Fibroblast of peridontal ligament (primary cell): ENCODE measurements at regions not wholly inside any gene's neighbourhood (a gene's known extent, or its start where the extent isn't known, plus 50 kb on each side); places are given as distances from the start of the nearest gene placed in this dataset.
A peak's percentile ranks its signal among the peaks of the same experiment; 100 is the strongest.
"Not testable (repeated sequence)": the region's sequence is repeated elsewhere in the genome, so short reads cannot be mapped to it uniquely, and the experiment has no call there.

Experiments used
- DNase-seq: peaks from one replicate; pipeline ENCODE4 v3.0.0-alpha.2; 2010; ENCODE audit errors: extremely low read depth

DNA sequence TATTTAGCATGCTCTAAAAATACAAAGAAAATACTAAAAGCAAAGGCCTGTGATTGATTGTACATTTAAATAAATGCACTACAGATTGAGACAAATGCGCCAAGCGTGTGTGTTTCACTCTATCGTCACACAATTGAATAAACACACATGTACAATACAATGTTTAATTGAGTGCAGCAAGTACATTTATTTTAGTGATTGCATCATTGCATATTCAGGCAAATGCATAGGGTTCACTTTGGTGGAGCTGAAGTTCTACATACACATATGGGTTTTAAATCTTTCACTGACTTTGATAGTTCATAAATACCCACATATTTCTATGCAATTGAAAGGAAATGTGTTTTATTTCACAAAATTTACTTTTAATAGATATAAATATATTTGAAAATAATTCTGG is 750.6 kb upstream of the MMS22L start:
- no peak for DNase-seq

DNA sequence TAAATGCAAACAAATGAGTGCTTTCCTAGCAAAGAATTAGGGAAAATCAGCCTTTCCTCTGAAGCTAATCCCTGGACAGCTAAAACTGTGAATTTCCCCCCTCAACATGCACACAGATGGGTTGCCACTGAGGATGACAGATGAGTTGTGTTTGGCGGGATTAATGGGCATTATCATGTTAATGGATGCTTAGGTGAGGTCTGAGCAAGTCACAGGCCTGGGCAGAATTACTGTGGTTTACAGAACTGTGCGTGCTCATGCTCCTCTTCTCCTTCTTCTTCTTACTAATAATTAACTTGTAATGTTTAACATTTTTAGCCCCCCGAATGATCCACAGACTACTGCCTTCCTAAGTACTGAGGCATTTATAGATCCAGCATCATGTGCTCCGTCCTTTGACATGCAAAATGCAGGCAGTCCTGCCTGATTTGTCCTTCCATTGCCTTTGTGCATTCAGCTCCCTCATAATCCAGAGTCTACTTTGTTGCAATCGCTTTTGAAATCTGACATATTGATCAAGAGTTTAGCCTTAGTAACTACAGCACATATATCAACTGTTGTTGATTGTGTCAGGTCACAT is 753.4 kb upstream of the MMS22L start:
- DNase-seq: no peak

DNA sequence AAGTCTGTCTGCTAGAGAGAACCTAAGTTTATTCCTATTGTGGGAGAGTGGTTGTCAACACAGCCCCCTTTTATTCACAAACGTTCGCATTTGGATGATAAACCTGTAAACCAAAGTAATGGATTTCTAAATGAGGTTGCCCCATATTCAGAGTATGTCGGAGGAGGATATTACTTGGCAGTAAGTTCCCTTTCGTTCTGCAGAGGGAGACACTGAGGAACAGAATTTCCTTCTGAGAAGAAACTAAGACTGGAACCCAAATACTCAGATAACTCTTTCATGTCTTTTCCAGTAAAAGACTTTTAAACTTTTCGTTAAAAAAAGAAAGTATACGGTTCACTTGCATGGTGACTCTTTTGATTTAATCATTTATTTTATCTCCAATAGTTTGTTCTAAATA is 754.6 kb upstream of the MMS22L start:
- DNase-seq: no peak

DNA sequence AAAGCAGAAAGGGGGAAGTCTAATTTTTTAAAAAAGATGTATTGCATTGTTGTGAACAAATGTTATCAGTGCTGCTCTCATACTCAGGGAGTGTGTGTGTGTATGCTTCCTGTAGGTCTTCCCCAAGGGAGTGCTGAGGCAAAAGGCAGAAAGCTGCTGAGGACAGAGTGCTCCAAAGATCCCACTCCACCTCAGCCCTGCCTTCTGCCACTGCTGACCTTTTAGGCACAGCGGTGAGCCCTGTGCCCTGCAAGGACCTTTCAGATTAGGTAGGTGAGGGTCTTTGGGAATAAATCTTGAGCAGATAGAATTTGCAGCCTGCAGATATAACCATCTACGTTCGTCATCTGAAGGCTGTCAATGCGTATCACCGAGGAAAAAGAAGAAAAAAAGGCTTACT is 756.4 kb upstream of the MMS22L start:
- no peak for DNase-seq

DNA sequence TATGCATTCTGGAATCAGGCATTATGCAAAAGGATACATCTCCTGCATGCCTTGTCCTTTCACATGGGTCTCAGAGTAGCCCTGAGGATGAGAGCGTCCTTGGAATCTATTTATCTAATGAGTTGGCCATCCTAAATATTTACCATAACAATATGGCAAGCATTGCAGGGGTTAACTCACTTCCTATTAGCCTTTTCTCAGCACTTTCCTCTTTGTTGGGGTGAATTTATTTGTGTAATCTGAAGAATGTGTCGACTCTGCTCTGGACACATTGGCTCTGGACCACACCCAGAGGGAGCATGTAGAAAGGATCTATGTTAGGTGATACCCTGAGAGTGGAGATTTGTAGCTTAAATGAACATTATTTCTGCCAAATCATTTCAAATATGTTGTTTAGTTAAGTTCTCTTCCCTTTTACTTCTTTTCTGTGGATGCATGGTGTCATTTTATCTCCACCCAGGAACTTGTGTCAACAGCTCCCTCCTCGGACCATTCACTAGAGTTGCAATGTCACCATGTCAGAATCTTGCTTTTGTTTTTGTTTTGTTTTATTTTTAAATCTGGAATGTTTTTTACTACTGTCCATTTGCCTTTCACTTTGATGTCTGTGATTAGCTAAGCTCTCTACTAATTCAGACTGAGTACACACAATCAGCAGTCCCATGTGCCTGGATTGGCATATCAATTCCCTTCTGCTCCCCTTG is 757.0 kb upstream of the MMS22L start:
- DNase-seq: peak; percentile 31

DNA sequence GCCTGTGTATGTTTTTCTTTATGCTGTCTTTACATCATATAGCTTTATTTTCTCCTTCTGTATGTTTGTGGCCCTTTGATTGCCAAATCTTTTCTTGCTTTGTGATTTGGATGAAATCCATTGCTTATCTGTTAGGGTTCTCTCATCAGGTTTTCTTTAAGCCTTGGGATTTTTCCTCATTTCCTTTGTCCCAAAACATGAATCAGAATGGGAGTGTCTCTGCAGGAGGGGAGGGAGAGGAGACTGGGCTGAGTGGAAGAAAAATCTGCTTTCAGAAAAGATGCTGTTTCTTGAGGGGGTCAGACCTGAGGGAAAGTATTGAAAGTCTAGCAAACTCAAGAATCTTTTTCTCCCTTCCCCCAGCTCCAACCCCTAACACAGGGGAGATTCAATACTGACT is 758.0 kb upstream of the MMS22L start:
- no peak for DNase-seq

DNA sequence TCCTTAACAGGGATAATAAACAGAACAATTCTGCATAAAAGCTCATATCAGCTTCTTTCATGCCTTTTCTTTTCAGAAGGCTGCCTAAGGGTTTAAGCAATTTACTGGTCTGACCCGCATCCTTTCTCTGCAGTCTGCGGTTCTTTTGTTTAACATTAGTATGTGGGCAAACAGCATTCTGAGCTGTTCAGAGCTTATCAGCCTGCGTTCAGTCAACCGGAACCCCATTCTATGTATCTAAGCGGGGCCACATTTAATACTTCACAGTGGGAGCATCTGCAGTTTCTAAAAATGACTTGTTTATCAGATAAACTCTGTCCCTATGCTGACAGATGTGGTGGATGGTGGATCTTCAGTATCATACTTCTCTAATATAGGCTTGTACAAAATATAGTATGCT is 758.9 kb upstream of the MMS22L start:
- no peak for DNase-seq

DNA sequence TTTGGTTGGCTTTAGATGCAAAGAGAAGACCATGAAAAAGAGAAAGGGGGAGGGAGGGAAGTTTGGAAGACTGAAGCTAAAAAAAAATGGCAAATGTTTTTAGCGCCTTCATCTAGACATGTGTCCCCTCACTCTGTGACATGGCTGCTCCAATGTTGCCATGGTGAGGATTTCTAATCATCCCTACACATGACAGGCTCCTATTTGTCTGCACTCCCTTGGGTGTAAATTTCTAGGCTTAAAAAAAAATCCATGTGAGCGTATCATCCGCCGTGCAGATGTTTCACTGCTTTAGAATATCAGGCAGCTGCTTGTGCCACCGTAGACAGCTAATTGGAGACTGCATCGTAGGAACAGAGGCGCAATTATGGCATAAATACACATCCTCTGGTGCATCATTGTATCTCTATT is 761.1 kb upstream of the MMS22L start:
- DNase-seq: no peak

DNA sequence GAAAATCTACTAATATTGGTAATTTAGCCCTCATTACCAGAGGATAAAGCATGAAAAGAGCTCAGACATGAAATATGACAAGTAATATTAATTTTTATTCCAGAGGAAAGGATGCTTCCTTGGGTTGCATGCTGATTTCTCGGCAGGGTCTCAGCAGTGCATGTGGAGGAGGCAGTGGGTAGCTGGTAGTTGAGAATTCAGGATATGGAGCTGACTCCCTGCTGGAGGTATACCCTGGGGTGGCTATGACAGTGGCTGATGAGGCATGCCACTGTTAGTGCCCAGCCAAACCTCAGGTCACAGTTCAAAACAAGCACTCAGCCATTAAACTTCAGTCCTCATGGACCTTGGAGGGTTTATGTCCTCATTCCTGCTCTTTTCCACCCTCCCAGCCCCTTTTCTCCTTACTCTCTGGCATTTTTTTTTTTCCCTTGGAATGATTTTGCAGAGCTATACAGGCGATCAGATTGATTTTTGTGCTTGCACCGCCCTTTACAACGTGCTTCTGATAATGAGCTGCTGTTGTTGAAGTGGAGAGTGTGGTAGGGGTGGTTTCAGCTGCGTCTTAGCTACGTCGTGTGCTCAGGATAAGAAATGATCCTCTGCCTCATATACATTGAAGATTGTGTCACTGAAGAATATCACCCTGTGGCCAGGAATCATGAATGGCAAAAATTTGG is 761.9 kb upstream of the MMS22L start:
- no peak for DNase-seq

DNA sequence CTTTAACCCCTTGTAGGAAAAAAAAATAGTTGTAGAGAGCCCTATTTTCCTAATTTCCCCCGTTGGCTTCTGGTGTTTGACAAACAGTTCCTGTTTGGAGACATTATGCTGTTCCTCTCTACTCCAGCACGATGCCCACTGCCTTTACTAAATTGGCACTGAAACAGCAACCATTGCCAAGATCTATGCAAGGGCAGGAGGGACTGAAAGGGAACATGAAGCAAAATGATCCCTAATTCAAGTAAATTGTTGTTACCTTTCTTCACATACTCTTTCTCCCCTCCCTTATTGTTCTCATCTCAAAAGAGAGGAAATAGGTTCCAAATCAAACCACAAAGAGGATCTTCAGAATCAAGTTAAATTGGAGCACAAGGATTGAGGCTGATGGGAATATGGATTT is 764.1 kb upstream of the MMS22L start:
- no peak for DNase-seq

DNA sequence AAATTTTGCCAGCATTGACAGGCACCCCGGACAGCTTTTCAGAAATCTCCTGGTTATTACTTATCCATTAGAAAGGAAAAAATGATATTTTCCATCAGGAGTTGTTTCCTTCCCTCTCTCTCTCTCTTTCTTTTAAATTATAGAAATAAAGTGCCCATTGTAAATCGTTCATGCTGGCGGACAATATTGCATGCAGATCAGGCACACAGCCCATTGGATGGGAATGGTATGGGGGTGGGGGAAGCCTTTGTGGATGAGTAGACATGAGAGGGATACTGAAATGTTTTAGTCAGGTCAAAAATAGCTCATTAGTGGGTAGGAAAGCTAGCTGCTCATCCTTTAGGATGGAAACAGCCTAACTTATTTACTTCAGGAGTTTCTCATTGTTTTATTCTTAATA is 764.9 kb upstream of the MMS22L start:
- no peak for DNase-seq

DNA sequence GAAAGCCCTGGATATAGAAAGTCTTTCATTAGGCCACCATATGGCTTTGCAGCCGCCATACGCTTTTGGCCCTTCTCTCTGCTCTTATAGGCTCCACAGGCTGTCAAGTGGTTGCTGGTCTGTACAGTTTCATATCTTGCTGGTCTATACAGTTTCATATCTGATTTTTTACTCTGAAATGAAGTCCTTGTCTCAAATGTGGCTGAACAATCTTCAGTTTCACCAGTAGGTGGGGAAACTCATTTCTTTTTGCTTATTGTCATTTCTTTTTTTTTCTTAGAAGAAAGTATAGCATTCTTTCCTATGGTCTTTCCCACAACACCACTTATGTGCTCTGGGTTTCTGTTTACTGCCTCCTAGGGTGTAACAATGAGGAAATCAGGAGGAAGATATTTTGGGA is 771.4 kb upstream of the MMS22L start:
- no peak for DNase-seq

DNA sequence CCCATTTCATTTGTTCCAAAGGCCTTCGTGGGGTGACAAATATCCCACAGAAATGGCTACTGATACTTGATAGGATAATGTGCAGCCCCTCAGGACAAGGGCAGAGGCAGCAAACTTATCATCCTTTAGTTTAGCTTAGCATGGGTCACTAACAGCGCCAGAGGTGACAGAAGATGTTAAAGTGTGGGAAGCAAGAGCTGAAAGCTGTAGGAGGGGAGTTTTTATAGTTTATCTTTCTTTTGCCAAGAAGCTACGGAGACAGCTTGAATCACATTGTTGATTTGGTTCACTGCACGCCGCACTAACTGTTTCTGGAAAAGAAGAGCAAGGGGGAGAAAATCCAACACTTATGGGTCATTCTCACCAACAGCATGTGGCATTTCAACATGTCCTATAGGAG is 773.9 kb upstream of the MMS22L start:
- DNase-seq: no peak

DNA sequence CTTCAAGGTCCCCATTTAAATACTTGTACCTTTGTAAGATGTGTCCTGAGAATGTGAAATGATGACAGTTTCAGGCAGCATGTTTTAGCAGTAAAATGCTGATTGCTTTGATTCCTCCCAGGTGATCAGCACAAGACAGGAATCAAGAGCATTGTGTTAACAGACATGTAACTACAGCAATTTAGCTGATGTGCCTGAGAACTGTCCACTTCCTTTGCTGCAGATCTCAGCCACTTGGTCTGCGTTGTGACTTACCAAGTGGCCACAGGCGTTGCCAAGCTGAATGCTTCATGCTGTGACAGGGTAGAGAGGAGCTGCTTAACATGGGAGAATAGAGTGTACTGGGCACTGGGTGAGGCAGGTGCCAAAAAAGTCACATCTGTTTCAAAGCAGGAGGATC is 767.0 kb upstream of the POU3F2 start:
- no peak for DNase-seq

DNA sequence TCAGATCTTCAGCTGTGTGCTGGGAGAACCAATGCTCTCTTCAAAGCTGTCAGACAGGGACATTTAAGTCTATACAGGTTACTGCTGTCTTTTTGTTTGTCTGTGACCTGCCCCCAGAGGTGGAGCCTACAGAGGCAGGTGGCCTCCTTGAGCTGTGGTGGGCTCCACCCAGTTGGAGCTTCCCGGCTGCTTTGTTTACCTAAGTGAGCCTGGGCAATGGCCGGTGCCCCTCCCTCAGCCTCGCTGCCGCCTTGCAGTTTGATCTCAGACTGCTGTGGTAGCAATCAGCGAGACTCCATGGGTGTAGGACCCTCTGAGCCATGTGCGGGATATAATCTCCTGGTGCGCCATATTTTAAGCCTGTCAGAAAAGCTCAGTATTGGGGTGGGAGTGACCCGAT is 745.8 kb upstream of the POU3F2 start:
- not testable (repeated sequence) for DNase-seq

DNA sequence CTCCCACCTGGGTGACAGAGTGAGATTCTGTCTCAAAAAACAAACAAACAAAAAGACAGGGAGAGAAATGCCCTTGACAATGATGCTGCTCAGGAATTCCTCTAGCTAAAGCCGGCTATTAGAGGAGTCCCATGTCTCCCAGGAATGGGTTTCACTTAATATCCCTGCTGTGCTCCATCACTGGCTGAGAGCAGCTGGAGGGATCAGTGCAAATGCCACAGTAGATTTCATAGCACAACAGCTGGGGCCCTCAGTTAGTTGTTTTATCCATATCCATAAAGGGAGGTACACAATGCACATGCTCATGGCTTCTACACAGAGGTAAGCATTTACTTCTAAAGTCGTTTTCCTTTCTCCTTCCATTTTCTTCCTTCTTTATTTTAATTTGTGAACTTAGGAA is 742.0 kb upstream of the POU3F2 start:
- no peak for DNase-seq

DNA sequence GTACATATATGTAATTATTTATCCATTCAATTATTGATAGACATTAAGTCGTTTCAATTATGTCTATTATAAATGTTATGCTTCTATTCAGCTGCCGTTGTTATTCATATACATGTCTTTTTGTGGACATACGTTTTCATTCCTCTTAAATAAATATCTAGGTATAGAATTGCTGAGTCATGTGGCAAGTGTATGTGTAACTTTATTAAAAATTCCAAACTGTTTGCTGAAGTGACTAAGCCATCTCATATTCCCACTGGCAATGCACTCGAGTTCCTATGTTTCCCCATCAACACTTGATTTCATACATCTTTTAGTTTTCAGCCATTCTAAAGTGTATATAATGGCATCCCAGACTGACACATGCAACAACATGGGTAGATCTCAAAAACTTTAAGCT is 739.7 kb upstream of the POU3F2 start:
- no peak for DNase-seq

DNA sequence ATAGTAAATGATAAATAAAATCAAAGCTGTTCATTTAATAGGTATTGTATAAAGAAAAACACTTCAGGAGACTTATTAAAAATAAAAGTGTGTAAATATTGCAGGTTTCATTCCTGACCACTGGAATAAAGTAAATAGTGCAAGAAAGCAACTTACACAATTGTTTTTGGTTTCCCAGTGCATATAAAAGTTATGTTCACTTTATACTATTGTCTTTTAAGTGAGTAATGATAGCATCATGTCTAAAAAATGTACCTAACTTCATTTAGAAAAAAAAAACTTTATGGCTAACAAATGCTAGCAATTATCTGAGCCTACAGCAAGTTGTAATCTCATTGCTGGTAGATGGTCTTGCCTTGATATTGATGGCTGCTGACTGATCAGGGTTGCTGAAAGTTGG is 726.6 kb upstream of the POU3F2 start:
- no peak for DNase-seq

DNA sequence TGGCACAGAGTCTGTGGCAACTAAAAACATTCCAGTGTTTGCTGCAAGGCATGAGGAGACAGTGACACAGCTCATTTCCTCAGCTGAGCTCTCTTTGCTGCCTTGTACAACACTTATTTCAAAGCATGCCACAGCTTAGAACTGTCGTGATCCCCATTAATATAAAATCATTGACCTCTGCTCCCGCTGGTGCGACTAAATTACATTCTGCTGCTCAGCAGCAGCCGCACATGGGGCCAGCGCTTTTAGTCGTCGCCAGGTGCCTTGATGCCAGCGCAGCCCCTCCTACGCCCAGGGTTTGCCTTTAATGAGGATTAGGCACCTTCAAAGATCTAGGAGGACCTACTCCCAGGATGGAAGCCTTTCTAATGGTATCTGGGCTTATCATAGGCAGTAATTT is 717.9 kb upstream of the POU3F2 start:
- DNase-seq: no peak

DNA sequence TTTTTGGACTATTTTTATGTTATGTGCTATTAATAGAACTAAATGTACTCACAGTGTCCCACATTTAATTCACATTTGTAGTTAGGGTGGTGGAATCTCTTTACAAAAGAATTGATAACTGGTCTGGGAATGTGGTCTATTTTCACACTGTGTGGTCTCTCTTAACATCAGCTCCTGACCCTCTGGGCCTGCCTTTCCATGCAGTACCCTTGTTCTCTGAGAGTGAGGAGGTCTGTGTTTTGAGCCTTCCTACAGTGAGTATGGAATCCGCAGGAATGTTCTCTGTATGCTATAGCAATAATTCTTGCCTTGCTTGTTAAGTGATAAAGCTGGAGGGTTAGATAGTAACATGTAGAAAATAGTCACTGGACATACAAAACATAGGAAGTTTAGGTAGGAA is 717.3 kb upstream of the POU3F2 start:
- no peak for DNase-seq

DNA sequence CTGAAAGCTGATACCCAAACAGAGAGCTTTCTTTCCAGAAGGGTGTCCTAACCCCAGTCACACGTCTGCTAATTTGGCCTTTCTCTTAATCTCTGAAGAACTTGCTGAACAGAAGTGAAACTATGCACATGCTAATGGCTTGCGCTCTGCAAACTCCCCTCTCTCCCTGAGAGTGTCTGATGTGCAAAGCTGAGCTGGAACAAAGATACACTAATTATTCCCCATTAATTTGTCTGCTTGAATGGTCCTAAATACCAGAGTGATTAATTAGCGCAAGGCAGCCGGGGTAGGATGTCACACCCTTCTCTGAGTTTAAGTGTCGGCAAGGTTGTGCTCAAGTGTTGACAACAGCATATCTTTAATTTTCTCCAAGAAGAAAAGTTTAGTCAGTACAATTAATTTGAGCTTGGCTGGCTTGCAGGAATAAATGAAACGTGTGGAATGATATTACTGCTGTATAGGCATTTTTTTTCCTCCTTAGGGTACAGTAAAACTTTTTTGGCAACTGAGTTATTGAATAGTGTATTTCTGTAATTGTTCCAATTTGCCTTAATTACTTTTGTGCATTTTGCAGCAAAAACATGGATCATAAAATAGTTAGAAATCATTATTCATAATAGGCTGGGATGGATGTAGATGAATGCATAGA is 715.9 kb upstream of the POU3F2 start:
- DNase-seq: no peak

DNA sequence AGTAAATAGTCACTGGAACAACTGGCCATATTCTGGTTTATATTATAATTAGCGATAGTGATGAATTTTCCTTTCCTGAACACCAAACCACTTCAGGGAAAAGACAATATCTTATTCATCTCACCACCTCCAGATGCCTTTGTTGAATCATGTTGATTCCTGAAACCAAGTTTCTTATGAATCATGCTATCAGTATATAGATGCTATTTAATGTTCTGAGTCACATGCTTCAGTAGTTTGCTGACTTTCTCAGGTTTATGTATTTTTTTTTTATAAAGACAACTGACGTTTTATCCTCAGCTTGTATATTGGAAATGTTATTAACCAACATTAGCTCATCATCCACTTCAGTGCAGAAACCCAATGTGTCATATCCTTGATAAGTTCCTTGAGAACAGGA is 710.2 kb upstream of the POU3F2 start:
- DNase-seq: no peak
